Adipocyte (in vitro differentiated cells): ENCODE measurements at regions not wholly inside any gene's neighbourhood (a gene's known extent, or its start where the extent isn't known, plus 50 kb on each side); places are given as distances from the start of the nearest gene placed in this dataset.

Source experiments
- DNase-seq: peaks from one replicate; pipeline ENCODE4 v3.0.0-alpha.2; 2015; ENCODE audit warnings: low read depth
- H3K27me3 ChIP-seq: replicated peaks from 2 replicates; pipeline ENCODE4 v1.7.0; 2013; ENCODE audit warnings: mild to moderate bottlenecking, low read length, moderate library complexity; ENCODE audit not compliant: control insufficient read depth, insufficient read depth
- H3K36me3 ChIP-seq: 2 replicates; pipeline ENCODE4 v1.7.0; 2013; ENCODE audit warnings: low read length, mild to moderate bottlenecking, moderate library complexity; ENCODE audit not compliant: control insufficient read depth, insufficient read depth, severe bottlenecking
- H3K4me1 ChIP-seq: 2 replicates; pipeline ENCODE4 v1.7.0; 2013; ENCODE audit warnings: mild to moderate bottlenecking, low read length, moderate library complexity; ENCODE audit not compliant: control insufficient read depth, insufficient read depth
- H3K4me3 ChIP-seq: 2 replicates; pipeline ENCODE4 v1.7.0; 2013; ENCODE audit warnings: mild to moderate bottlenecking, low read length, moderate library complexity
- H3K9ac ChIP-seq: 2 replicates; pipeline ENCODE4 v1.7.0; 2013; ENCODE audit warnings: mild to moderate bottlenecking, low read length, moderate library complexity
- H3K9me3 ChIP-seq: 2 replicates; pipeline ENCODE4 v1.7.0; 2013; ENCODE audit warnings: mild to moderate bottlenecking, low read length, moderate library complexity; ENCODE audit not compliant: control insufficient read depth

DNA sequence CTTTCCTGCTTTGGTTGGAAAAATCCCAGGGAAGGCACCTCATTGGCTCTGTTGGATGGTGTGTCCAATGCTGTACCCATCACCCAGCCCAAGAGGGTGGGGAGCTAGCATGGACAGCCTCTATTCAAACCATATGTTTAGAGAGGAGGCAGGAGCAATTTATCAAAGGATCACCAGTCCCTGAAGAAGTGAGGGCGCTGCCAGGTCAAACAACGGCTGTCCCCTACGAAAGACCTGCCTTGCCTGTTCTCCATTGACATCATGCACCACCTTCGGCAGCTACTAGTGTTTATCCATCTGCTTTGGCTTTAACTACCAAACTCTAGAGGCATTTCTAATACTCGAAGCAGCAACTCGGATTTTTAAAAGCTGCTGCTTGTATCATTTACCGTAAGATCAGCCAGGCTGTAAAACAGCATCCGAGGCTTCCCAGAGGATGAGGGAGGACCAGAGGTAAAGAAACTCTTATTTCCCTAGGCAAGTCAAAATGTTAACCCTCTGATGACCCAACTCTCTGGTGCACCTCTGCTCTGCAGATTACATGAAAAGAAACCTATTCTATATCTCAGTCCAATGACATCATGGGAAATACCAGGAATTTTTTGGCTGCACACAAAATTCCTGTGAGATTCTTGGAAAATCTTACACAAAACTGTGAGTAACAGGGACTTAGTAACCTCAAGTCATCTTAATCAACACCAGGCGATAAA is 720.9 kb upstream of the TBX3 start:
- H3K4me1 ChIP-seq = peaks cover 29% of the 10 kb centered on the region
- no peaks in the 10 kb centered on the region for H3K36me3 ChIP-seq
- DNase-seq = peak; percentile 72
- no peak overlapping the region for H3K9ac ChIP-seq
- no peaks in the 10 kb centered on the region for H3K27me3 ChIP-seq
- H3K9me3 ChIP-seq = no peaks in the 10 kb centered on the region
- H3K4me3 ChIP-seq = peak overlapping the region; percentile 16

DNA sequence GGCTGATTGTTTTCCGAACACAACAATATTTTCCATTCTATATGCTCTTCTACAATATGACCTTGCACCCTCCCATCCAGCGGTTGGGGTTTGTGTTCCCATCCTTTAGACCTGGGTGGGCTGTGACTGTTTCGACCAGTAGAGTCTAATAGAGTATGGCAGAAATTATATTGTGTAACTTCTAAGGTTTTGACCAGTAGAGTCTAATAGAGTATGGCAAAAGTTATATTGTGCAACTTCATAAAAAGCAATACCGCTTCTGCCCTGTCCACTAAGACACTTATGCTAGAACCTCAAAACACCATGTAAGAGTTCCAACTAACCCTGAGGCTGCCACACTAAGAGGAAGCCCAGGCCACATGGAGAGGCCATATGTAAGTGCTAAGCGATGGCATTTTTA is 719.7 kb upstream of the TBX3 start:
- Histone ChIP-seq H3K4me3 (no peak overlapping the region), H3K36me3 (no peaks in the 10 kb centered on the region), H3K27me3 (no peaks in the 10 kb centered on the region), H3K9ac (no peak overlapping the region), H3K4me1 (peaks cover 29% of the 10 kb centered on the region), H3K9me3 (no peaks in the 10 kb centered on the region)
- no peak for DNase-seq

DNA sequence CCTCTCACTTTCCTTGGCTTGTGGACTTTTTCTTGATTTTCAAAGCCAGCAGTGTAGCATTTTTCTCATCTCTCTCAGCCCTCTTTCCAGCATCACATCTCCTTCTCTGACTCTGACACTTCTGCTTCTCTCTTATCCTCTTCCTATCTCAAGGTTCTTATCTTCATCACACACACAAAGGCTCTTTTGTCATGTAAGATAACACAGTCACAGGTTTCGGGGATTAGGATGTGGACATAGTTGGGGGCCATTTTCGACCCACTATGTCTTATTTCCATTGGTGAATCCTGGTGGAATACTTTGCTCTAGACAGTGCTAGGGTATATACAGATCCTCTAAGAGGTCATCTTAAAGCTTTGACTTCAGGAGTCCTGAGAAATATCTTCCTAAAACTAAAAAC is 719.3 kb upstream of the TBX3 start:
- Histone ChIP-seq H3K9me3 (no peaks in the 10 kb centered on the region), H3K4me3 (no peak overlapping the region), H3K9ac (no peak overlapping the region), H3K27me3 (no peaks in the 10 kb centered on the region), H3K36me3 (no peaks in the 10 kb centered on the region), H3K4me1 (peaks cover 29% of the 10 kb centered on the region)
- DNase-seq = no peak

DNA sequence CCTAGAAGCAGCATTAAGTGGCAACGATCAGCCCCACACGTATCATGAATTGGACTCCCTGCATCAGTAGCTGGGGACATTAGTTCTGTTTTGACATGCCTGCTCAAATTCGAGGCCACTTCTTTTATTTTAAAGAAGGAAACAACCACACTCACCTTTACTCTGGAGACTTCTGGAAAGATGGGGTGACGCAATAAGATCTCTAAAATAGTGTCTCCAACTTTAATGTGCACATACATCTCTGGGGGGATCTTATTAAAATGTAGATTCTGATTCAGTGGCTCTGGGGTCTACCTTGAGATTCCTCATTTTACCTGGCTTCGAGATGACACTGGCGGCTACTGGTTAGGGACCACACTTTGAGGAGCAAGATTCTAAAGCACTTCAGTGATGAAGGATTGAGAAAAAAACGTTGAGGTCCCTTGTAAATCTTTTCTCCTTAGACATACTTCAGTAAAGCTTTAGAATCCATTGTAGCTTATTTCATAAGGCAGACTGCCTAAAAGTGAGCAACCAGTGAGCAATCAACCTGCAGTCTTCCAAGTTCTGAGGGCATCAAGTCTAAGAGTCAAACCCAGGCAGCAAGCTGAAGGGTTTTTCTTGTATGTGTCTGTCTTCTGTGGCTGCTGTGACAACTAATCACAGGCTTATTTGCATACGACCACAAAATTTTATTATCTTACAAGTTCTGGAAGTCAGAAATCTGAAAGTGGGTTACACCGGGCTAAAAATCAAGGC is 718.6 kb upstream of the TBX3 start:
- no peaks in the 10 kb centered on the region for H3K9me3 ChIP-seq
- no peaks in the 10 kb centered on the region for H3K27me3 ChIP-seq
- DNase-seq = no peak
- peaks cover 29% of the 10 kb centered on the region for H3K4me1 ChIP-seq
- no peak overlapping the region for H3K4me3 ChIP-seq
- no peak overlapping the region for H3K9ac ChIP-seq
- H3K36me3 ChIP-seq = no peaks in the 10 kb centered on the region

DNA sequence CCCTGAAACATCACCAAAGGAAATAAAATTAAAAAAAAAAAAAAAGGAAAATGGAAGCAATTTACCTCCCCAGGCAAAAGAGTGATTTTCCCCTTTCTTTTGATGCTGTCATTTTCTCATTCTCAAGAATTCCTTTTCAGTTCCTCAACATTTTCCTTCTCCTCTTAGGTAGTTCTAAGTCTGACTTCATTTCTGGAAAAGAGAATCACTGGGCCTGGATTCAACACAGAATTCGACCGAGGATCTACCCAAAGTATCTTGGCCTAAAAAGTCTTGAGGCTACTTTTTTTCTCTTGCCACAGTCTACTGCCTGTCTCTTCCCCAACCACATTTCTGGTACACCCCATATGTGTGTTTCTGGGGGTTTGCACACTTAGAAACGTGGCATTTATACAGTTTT is 717.8 kb upstream of the TBX3 start:
- Histone ChIP-seq H3K4me1 (peaks cover 29% of the 10 kb centered on the region), H3K36me3 (no peaks in the 10 kb centered on the region), H3K27me3 (no peaks in the 10 kb centered on the region), H3K9ac (no peak overlapping the region), H3K9me3 (peaks cover 3% of the 10 kb centered on the region), H3K4me3 (no peak overlapping the region)
- DNase-seq = no peak

DNA sequence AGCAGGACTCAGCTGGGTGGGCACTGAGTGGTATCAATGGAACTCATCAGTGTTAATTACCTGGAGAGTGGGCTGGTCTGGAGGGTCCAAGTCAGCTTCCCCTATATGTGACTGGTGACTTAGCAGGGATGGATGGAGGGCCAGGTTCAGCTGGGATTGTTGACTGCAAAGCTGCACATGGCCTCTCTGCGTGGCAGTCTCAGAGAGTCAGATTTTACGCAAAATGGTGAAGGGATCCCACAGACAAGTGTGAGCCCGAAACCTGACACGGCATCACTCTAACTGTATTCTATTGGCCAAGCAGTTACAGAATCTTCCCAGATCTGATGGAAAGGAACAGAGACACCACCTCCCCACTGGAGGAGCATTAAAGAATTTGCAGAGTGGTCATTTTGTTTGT is 716.0 kb upstream of the TBX3 start:
- Histone ChIP-seq H3K9me3 (peaks cover 8% of the 10 kb centered on the region), H3K36me3 (no peaks in the 10 kb centered on the region), H3K4me3 (no peak overlapping the region), H3K27me3 (no peaks in the 10 kb centered on the region), H3K9ac (no peak overlapping the region), H3K4me1 (peaks cover 23% of the 10 kb centered on the region)
- DNase-seq = no peak

DNA sequence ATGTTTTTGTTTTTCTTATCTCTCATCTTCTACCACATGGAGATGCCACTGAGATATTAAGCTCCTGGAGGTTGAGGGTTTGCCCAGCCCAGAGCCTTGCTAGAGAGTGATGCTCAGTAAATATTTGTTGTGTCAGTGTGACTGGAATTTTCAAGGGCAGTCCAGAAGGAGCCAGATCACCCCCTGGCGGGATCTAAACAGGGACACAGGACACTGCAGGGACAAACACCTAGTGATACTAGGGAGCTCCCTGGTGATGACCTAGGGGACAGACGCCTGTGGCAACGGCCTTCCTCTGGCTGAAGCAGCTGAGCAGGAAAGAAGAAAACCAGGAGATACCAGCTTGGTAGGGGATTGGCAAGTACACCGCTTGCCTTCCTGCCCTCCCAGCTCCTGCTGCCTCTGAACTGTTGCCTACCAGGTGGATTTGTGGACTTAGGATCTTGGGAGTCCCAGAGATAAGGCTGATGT is 714.4 kb upstream of the TBX3 start:
- peaks cover 8% of the 10 kb centered on the region for H3K9me3 ChIP-seq
- H3K27me3 ChIP-seq = no peaks in the 10 kb centered on the region
- H3K9ac ChIP-seq = no peak overlapping the region
- peaks cover 10% of the 10 kb centered on the region for H3K4me1 ChIP-seq
- no peak overlapping the region for H3K4me3 ChIP-seq
- H3K36me3 ChIP-seq = no peaks in the 10 kb centered on the region
- no peak for DNase-seq

DNA sequence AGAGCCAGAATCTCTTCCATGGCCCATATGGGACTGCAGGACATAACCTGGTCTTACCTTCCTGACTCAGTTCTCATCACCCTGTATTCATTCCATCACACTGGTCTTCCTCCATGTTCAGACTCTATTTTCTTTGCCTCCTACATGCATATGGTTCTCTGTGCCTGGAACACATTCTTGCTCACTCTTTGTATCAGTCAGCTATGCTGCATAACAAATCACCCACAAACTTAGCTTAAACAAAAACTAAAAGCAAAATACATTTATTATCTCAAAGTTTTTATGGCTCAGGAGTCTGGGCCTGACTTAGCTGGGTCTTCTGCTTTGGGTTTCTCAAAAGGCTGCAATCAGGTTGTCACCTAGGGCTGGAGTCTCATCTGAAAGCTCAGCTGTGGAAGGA is 712.6 kb upstream of the TBX3 start:
- no peak overlapping the region for H3K4me3 ChIP-seq
- H3K4me1 ChIP-seq = no peaks in the 10 kb centered on the region
- H3K9ac ChIP-seq = no peak overlapping the region
- DNase-seq = no peak
- no peaks in the 10 kb centered on the region for H3K36me3 ChIP-seq
- H3K27me3 ChIP-seq = no peaks in the 10 kb centered on the region
- H3K9me3 ChIP-seq = peaks cover 8% of the 10 kb centered on the region

DNA sequence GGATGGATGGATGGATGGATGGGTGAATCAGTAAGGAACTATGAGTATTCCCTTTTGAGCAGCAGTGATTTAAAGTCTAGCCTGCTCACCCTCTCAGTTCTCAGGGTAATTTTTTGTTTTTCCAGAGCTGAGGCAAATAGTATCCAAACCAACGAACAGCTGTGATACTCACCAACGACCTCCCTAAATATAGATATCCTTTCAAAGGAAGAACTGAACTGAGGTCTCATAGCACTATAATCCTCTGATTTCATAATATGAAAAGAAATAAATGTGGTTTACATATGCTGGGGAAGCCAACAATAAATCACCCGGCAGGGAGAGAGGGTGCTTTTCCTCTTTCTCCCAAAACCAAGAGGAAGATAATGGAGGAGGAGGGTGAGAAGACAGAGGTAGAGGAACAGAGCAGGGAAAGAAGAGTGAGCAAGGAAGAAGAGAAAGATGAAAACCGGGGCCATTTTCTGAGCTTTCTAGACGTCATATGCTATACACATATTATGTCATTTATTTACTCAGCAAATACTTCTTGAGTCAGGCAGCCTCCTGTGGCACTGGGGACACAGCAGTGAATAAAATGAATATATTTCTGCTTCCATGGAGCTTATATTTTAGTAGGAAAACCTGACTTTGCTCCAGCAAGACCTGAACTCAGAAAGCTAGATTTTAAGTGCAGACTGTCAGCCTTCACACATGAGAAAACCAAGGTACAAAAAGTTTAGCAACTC is 710.7 kb upstream of the TBX3 start:
- peak; percentile 32 for DNase-seq
- H3K4me3 ChIP-seq = no peak overlapping the region
- H3K36me3 ChIP-seq = no peaks in the 10 kb centered on the region
- H3K4me1 ChIP-seq = no peaks in the 10 kb centered on the region
- H3K27me3 ChIP-seq = no peaks in the 10 kb centered on the region
- H3K9ac ChIP-seq = no peak overlapping the region
- H3K9me3 ChIP-seq = peaks cover 8% of the 10 kb centered on the region

DNA sequence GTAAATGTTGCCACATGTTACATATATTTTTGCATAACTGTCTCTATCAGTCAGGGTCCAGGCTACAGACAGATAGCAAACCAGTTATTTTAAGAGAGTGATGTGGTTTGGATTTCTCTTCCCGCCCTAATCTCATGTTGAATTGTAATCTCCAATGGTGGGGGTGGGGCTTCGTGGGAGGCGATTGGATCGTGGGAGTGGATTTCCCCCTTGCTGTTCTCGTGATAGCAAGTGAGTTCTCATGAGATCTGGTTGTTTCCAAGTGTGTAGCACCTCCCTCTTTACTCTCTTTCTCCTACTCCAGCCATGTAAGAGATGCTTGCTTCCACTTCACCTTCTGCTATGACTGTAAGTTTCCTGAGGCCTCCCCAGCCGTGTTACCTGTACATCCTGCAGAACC is 704.2 kb upstream of the TBX3 start:
- Histone ChIP-seq H3K27me3 (no peaks in the 10 kb centered on the region), H3K4me1 (no peaks in the 10 kb centered on the region), H3K36me3 (no peaks in the 10 kb centered on the region), H3K4me3 (no peak overlapping the region), H3K9ac (no peak overlapping the region), H3K9me3 (no peaks in the 10 kb centered on the region)
- DNase-seq = no peak

DNA sequence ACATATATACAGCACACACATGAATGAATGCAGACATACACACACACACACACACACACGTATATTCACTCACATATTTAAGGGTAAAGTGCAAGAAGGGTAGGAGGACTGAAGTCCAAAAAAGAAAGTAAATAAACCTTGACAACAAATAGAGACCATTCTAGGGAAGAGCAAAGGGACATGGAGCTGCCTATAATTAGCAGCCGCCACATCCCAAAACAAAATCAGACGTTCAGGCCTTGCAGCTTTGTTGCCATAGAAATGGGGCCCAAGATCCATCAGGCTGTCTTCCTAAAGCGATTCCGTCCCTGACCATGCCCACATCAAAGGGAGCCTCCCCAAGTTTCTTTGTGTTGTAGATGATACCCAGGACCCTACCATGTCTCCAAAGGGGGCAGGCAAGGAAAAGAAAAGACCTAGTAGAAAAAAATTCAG is 703.5 kb upstream of the TBX3 start:
- Histone ChIP-seq H3K4me1 (no peaks in the 10 kb centered on the region), H3K9me3 (no peaks in the 10 kb centered on the region), H3K9ac (no peak overlapping the region), H3K36me3 (no peaks in the 10 kb centered on the region), H3K4me3 (no peak overlapping the region), H3K27me3 (no peaks in the 10 kb centered on the region)
- DNase-seq = no peak
